ENCODE measurements at regions not wholly inside any gene's neighbourhood (a gene's known extent, or its start where the extent isn't known, plus 50 kb on each side); places are given as distances from the start of the nearest gene placed in this dataset.

GRCh38 chr14:34024768-34025144, 73.9 kb upstream of the EGLN3 start:
- no peak overlapping the region for H2AFZ ChIP-seq (ENCODE audit: control insufficient read depth, low read length)
- dilution Hi-C loops (cut with MboI; ENCODE audit: extremely low pct_ligation_motif_present, low sequenced_read_pairs) = no loop called here

DNA sequence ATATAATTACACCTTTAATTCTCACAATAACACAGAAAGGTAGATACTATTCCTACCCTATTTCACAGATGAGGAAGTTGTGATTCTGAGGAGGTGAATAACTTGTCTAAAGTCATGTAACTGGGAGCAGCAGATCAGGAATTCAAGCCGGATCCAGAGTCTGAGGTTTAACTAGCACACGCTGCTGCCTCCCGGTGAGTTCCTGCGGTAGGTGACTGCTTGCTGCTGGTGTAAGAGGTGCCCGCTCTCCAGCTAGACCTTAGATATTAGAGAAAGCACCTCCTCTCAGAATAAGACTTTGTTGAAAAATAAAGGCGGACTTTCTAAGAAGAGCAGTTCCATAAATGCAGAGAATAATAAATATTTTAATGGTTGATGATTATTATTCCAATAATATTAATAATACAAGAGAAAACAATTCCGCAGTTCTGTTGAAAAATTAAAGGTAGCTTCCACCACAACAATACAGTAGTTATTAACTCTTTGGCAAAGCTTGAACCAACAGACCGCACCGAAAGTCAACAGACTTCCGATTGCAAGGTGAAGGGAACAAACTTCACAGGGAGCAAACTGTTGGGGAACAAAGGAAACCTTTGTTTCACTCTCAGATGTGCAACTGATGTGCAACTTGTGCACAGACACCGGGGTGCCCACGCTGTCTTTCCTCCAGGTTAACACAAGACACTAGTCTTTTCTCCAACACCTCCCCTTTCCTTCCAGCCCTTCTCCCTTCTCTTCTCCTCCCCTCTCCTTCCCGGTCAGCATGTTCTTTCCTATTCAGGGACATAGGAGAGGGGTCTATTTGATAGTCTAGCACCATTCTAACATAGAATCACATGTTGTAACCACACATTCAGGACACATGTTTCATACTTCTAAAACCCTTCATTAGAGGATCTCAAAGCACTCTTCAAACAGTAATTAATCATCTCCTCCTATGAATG, 73.2 kb upstream of the EGLN3 start:
- FAIRE-seq = no peak

More at GRCh38 chr14:34024768-34025144, 73.9 kb upstream of the EGLN3 start:
- Histone ChIP-seq H3K27ac (ENCODE audit: control insufficient read depth, insufficient read depth, low read length) (no peak overlapping the region), H3K9ac (ENCODE audit: control insufficient read depth, extremely low read depth, insufficient read depth, low read length) (no peak overlapping the region), H3K79me2 (ENCODE audit: control insufficient read depth, insufficient read depth, low read length) (no peaks in the 10 kb centered on the region), H4K20me1 (ENCODE audit: control insufficient read depth, extremely low read depth, insufficient read depth, low read length) (no peaks in the 10 kb centered on the region), H3K4me3 (ENCODE audit: control insufficient read depth in 2 of 3, extremely low read depth in 1 of 3, insufficient read depth in 2 of 3, low read depth in 1 of 3, low read length in 3 of 3) (no peak overlapping the region), H3K4me2 (ENCODE audit: control insufficient read depth, extremely low read depth, insufficient read depth, low read depth, low read length) (no peak overlapping the region), H3K4me1 (ENCODE audit: control insufficient read depth, extremely low read depth, insufficient read depth, low read length) (no peaks in the 10 kb centered on the region), H3K27me3 (ENCODE audit: control insufficient read depth, extremely low read depth, insufficient read depth, low read length) (no peaks in the 10 kb centered on the region), H3K36me3 (ENCODE audit: control insufficient read depth in 2 of 2, extremely low read depth in 1 of 2, insufficient read depth in 2 of 2, low read length in 2 of 2) (no peaks in the 10 kb centered on the region), H3K9me1 (ENCODE audit: control insufficient read depth, extremely low read depth, insufficient read depth, low read length) (no peaks in the 10 kb centered on the region), H3K9me3 (ENCODE audit: control insufficient read depth, low read depth, low read length) (no peaks in the 10 kb centered on the region)
- no peak for DNase-seq (ENCODE audit: low read depth, low spot score)
- FAIRE-seq = no peak
- TF ChIP-seq, protein P1, sequence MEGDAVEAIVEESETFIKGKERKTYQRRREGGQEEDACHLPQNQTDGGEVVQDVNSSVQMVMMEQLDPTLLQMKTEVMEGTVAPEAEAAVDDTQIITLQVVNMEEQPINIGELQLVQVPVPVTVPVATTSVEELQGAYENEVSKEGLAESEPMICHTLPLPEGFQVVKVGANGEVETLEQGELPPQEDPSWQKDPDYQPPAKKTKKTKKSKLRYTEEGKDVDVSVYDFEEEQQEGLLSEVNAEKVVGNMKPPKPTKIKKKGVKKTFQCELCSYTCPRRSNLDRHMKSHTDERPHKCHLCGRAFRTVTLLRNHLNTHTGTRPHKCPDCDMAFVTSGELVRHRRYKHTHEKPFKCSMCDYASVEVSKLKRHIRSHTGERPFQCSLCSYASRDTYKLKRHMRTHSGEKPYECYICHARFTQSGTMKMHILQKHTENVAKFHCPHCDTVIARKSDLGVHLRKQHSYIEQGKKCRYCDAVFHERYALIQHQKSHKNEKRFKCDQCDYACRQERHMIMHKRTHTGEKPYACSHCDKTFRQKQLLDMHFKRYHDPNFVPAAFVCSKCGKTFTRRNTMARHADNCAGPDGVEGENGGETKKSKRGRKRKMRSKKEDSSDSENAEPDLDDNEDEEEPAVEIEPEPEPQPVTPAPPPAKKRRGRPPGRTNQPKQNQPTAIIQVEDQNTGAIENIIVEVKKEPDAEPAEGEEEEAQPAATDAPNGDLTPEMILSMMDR (optimal IDR thresholded peaks at IDR 0.05 in 1 of 3, IDR thresholded peaks at IDR 0.05 in 1 of 3, conservative IDR thresholded peaks at IDR 0.05 in 1 of 3; ENCODE audit: extremely low read depth in 1 of 3, insufficient read depth in 2 of 3, low read length in 3 of 3) = no peak
- no peak for TF ChIP-seq EZH2 (IDR thresholded peaks at IDR 0.05; ENCODE audit: low read length)

More for the DNA sequence above, 73.2 kb upstream of the EGLN3 start:
- Histone ChIP-seq H3K9me1 (ENCODE audit: control insufficient read depth, extremely low read depth, insufficient read depth, low read length) (no peaks in the 10 kb centered on the region), H3K79me2 (ENCODE audit: control insufficient read depth, insufficient read depth, low read length) (no peaks in the 10 kb centered on the region), H3K27ac (ENCODE audit: control insufficient read depth, insufficient read depth, low read length) (no peak overlapping the region), H3K4me2 (ENCODE audit: control insufficient read depth, extremely low read depth, insufficient read depth, low read depth, low read length) (no peak overlapping the region), H3K36me3 (ENCODE audit: control insufficient read depth in 2 of 2, extremely low read depth in 1 of 2, insufficient read depth in 2 of 2, low read length in 2 of 2) (no peaks in the 10 kb centered on the region), H3K4me3 (ENCODE audit: control insufficient read depth in 2 of 3, extremely low read depth in 1 of 3, insufficient read depth in 2 of 3, low read depth in 1 of 3, low read length in 3 of 3) (no peak overlapping the region), H2AFZ (ENCODE audit: control insufficient read depth, low read length) (no peak overlapping the region), H3K4me1 (ENCODE audit: control insufficient read depth, extremely low read depth, insufficient read depth, low read length) (no peaks in the 10 kb centered on the region), H3K9ac (ENCODE audit: control insufficient read depth, extremely low read depth, insufficient read depth, low read length) (no peak overlapping the region), H4K20me1 (ENCODE audit: control insufficient read depth, extremely low read depth, insufficient read depth, low read length) (no peaks in the 10 kb centered on the region), H3K27me3 (ENCODE audit: control insufficient read depth, extremely low read depth, insufficient read depth, low read length) (no peaks in the 10 kb centered on the region), H3K9me3 (ENCODE audit: control insufficient read depth, low read depth, low read length) (no peaks in the 10 kb centered on the region)
- no peak for DNase-seq (ENCODE audit: low read depth, low spot score)
- TF ChIP-seq, protein P1 (optimal IDR thresholded peaks at IDR 0.05 in 1 of 3, IDR thresholded peaks at IDR 0.05 in 1 of 3, conservative IDR thresholded peaks at IDR 0.05 in 1 of 3; ENCODE audit: extremely low read depth in 1 of 3, insufficient read depth in 2 of 3, low read length in 3 of 3) = peak in 1 of 3 experiments; percentile 23
- no peak for TF ChIP-seq EZH2 (IDR thresholded peaks at IDR 0.05; ENCODE audit: low read length)
- dilution Hi-C loops (cut with MboI; ENCODE audit: extremely low pct_ligation_motif_present, low sequenced_read_pairs) = no loop called here

Measured in keratinocyte (primary cell).